ENCODE measurements at regions not wholly inside any gene's neighbourhood (a gene's known extent, or its start where the extent isn't known, plus 50 kb on each side); places are given as distances from the start of the nearest gene placed in this dataset.

DNA sequence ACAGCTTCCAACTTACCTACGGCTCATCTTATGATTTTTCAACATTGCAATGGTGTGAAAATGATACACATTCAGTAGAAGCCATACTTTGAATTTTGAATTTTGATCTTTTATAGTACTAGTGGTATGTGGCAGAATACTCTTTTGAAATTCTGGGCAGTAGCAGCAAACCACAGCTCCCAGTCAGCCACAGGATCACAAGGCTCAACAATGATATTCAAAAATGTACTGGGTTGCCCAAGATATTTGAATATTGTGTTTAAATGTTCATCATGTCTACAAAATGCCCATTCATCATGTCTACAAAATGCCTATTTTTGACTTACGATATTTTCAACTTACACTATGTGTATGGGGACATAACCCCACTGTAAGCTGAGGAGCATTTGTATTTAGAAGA is 81.3 kb upstream of the PRR16 start:
- FAIRE-seq = no peak
- Histone ChIP-seq H3K4me2 (no peak overlapping the region), H3K9me3 (no peaks in the 10 kb centered on the region), H3K4me1 (no peaks in the 10 kb centered on the region), H3K4me3 (no peak overlapping the region), H3K27ac (no peak overlapping the region)
- POLR2A ChIA-PET = no interaction called here
- DNase-seq (ENCODE audit: low read depth in 1 of 2, low spot score in 1 of 2) = no peak
- 21% methylated on average over 2 of the region's 2 CpGs for WGBS (ENCODE audit: missing lambda C conversion rate)
- CTCF ChIA-PET = no interaction called here
- TF ChIP-seq SREBF2 (IDR thresholded peaks at IDR 0.05) (no peak), NR3C1 (IDR thresholded peaks at IDR 0.05) (no peak), CBX2 (IDR thresholded peaks at IDR 0.05; ENCODE audit: borderline replicate concordance, low read depth) (no peak), ZSCAN20 (CRISPR knock-in tag; IDR thresholded peaks at IDR 0.05) (no peak), RNF2 (IDR thresholded peaks at IDR 0.05; ENCODE audit: borderline replicate concordance, low read depth) (no peak), EHF (CRISPR knock-in tag; IDR thresholded peaks at IDR 0.05) (no peak), CHD2 (IDR thresholded peaks at IDR 0.05; ENCODE audit: low read length, partially characterized antibody) (no peak), EP300 (IDR thresholded peaks at IDR 0.05) (no peak), HDAC2 (IDR thresholded peaks at IDR 0.05) (no peak), BHLHE40 (IDR thresholded peaks at IDR 0.05; ENCODE audit: low read depth, low read length) (no peak), MYC (IDR thresholded peaks at IDR 0.05; ENCODE audit: borderline replicate concordance, low read length) (no peak), POLR2AphosphoS2 (conservative IDR thresholded peaks at IDR 0.05; ENCODE audit: low read length) (no peak), CBX8 (IDR thresholded peaks at IDR 0.05) (no peak)
- TF ChIP-seq, protein P1, sequence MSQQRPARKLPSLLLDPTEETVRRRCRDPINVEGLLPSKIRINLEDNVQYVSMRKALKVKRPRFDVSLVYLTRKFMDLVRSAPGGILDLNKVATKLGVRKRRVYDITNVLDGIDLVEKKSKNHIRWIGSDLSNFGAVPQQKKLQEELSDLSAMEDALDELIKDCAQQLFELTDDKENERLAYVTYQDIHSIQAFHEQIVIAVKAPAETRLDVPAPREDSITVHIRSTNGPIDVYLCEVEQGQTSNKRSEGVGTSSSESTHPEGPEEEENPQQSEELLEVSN (IDR thresholded peaks at IDR 0.05; ENCODE audit: borderline replicate concordance, low read depth) = no peak
- TF ChIP-seq, protein P2, sequence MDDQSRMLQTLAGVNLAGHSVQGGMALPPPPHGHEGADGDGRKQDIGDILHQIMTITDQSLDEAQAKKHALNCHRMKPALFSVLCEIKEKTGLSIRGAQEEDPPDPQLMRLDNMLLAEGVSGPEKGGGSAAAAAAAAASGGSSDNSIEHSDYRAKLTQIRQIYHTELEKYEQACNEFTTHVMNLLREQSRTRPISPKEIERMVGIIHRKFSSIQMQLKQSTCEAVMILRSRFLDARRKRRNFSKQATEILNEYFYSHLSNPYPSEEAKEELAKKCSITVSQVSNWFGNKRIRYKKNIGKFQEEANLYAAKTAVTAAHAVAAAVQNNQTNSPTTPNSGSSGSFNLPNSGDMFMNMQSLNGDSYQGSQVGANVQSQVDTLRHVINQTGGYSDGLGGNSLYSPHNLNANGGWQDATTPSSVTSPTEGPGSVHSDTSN (IDR thresholded peaks at IDR 0.05) = no peak
- TF ChIP-seq, protein P3, sequence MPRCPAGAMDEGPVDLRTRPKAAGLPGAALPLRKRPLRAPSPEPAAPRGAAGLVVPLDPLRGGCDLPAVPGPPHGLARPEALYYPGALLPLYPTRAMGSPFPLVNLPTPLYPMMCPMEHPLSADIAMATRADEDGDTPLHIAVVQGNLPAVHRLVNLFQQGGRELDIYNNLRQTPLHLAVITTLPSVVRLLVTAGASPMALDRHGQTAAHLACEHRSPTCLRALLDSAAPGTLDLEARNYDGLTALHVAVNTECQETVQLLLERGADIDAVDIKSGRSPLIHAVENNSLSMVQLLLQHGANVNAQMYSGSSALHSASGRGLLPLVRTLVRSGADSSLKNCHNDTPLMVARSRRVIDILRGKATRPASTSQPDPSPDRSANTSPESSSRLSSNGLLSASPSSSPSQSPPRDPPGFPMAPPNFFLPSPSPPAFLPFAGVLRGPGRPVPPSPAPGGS (IDR thresholded peaks at IDR 0.05) = no peak
- TF ChIP-seq, protein P4, sequence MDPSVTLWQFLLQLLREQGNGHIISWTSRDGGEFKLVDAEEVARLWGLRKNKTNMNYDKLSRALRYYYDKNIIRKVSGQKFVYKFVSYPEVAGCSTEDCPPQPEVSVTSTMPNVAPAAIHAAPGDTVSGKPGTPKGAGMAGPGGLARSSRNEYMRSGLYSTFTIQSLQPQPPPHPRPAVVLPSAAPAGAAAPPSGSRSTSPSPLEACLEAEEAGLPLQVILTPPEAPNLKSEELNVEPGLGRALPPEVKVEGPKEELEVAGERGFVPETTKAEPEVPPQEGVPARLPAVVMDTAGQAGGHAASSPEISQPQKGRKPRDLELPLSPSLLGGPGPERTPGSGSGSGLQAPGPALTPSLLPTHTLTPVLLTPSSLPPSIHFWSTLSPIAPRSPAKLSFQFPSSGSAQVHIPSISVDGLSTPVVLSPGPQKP (IDR thresholded peaks at IDR 0.05; ENCODE audit: low read depth, low read length) = no peak
- TF ChIP-seq, protein P5, sequence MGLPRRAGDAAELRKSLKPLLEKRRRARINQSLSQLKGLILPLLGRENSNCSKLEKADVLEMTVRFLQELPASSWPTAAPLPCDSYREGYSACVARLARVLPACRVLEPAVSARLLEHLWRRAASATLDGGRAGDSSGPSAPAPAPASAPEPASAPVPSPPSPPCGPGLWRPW (IDR thresholded peaks at IDR 0.05) = no peak
- TF ChIP-seq, protein P6, sequence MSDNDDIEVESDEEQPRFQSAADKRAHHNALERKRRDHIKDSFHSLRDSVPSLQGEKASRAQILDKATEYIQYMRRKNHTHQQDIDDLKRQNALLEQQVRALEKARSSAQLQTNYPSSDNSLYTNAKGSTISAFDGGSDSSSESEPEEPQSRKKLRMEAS (IDR thresholded peaks at IDR 0.05) = no peak
- TF ChIP-seq, protein P7, sequence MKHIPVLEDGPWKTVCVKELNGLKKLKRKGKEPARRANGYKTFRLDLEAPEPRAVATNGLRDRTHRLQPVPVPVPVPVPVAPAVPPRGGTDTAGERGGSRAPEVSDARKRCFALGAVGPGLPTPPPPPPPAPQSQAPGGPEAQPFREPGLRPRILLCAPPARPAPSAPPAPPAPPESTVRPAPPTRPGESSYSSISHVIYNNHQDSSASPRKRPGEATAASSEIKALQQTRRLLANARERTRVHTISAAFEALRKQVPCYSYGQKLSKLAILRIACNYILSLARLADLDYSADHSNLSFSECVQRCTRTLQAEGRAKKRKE (CRISPR knock-in tag; IDR thresholded peaks at IDR 0.05; ENCODE audit: low read depth) = no peak
- ATAC-seq = no peak

DNA sequence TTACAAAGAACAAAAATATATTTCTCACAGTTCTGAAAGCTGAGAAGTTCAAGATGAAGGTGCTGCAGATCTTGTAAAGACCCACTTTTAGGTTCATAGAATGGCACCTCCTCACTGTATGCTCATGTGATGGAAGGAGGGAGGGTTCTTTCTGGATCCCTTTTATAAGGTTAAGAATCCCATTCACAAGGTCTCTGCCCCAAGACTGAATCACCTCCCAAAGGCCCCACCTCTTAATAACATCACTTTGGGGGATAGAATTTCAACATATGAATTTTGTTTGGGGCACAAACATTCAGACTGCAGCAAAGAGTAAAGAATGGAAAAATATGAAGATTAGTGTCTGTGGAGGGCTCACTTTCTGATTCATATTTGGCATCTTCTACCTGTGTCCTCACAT is 77.1 kb upstream of the PRR16 start:
- DNase-seq (ENCODE audit: low read depth in 1 of 2, low spot score in 1 of 2) (no peak), FAIRE-seq (no peak), ATAC-seq (no peak)
- Histone ChIP-seq H3K27ac (no peak overlapping the region), H3K4me2 (no peak overlapping the region), H3K9me3 (no peaks in the 10 kb centered on the region), H3K4me1 (no peaks in the 10 kb centered on the region), H3K4me3 (no peak overlapping the region)
- TF ChIP-seq, protein P1 (IDR thresholded peaks at IDR 0.05; ENCODE audit: borderline replicate concordance, low read depth) = no peak
- no peak for TF ChIP-seq KDM5A (IDR thresholded peaks at IDR 0.05)
- TF ChIP-seq, protein P8, sequence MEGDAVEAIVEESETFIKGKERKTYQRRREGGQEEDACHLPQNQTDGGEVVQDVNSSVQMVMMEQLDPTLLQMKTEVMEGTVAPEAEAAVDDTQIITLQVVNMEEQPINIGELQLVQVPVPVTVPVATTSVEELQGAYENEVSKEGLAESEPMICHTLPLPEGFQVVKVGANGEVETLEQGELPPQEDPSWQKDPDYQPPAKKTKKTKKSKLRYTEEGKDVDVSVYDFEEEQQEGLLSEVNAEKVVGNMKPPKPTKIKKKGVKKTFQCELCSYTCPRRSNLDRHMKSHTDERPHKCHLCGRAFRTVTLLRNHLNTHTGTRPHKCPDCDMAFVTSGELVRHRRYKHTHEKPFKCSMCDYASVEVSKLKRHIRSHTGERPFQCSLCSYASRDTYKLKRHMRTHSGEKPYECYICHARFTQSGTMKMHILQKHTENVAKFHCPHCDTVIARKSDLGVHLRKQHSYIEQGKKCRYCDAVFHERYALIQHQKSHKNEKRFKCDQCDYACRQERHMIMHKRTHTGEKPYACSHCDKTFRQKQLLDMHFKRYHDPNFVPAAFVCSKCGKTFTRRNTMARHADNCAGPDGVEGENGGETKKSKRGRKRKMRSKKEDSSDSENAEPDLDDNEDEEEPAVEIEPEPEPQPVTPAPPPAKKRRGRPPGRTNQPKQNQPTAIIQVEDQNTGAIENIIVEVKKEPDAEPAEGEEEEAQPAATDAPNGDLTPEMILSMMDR (IDR thresholded peaks at IDR 0.05) = no peak
- ChIA-PET POLR2A (no interaction called here), CTCF (no interaction called here)

Data from A549 (cell line).